ELF-1 (cell line): ENCODE measurements at regions not wholly inside any gene's neighbourhood (a gene's known extent, or its start where the extent isn't known, plus 50 kb on each side); places are given as distances from the start of the nearest gene placed in this dataset.
"Not testable (repeated sequence)": the region's sequence is repeated elsewhere in the genome, so short reads cannot be mapped to it uniquely, and the experiment has no call there.

Experiments used
- DNase-seq: peaks from one replicate; pipeline ENCODE4 v3.0.0-alpha.2; 2016; ENCODE audit warnings: low read depth, low spot score

- DNase-seq, result no peak
Observed at GRCh38 chr13:78139765-78140164, 221.1 kb upstream of the EDNRB start.

GRCh38 chr13:78138756-78139155 is 220.1 kb upstream of the EDNRB start:
- no peak for DNase-seq

- DNase-seq, result peak; percentile 72
Observed at GRCh38 chr13:78137404-78138142, 218.9 kb upstream of the EDNRB start.

- DNase-seq, result no peak
Observed at GRCh38 chr13:78136966-78137365, 218.3 kb upstream of the EDNRB start.

- no peak for DNase-seq
Observed at GRCh38 chr13:78133511-78133910, 214.9 kb upstream of the EDNRB start.

GRCh38 chr13:78131811-78132210 is 213.2 kb upstream of the EDNRB start:
- no peak for DNase-seq

- DNase-seq, result no peak
Observed at GRCh38 chr13:78131346-78131745, 212.7 kb upstream of the EDNRB start.

GRCh38 chr13:78129823-78130222 is 211.2 kb upstream of the EDNRB start:
- no peak for DNase-seq

GRCh38 chr13:78129359-78129758 is 210.7 kb upstream of the EDNRB start:
- DNase-seq, result no peak

- peak; percentile 35 for DNase-seq
Observed at GRCh38 chr13:78121459-78122348, 203.1 kb upstream of the EDNRB start.

- no peak for DNase-seq
Observed at GRCh38 chr13:78121001-78121400, 202.4 kb upstream of the EDNRB start.

GRCh38 chr13:78120144-78120543 is 201.5 kb upstream of the EDNRB start:
- DNase-seq, result not testable (repeated sequence)

- DNase-seq, result not testable (repeated sequence)
Observed at GRCh38 chr13:78117070-78117469, 198.4 kb upstream of the EDNRB start.

GRCh38 chr13:78105656-78106055 is 187.0 kb upstream of the EDNRB start:
- DNase-seq, result no peak

- DNase-seq, result no peak
Observed at GRCh38 chr13:78103936-78104335, 185.3 kb upstream of the EDNRB start.

GRCh38 chr13:78102741-78103140 is 184.1 kb upstream of the EDNRB start:
- no peak for DNase-seq

GRCh38 chr13:78102121-78102677 is 183.6 kb upstream of the EDNRB start:
- DNase-seq, result no peak

- no peak for DNase-seq
Observed at GRCh38 chr13:78100486-78100885, 181.9 kb upstream of the EDNRB start.

- DNase-seq, result no peak
Observed at GRCh38 chr13:78098249-78098648, 179.6 kb upstream of the EDNRB start.

- DNase-seq, result no peak
Observed at GRCh38 chr13:78096221-78096620, 177.6 kb upstream of the EDNRB start.

GRCh38 chr13:78087966-78088678 is 169.5 kb upstream of the EDNRB start:
- DNase-seq, result no peak
